Stimulated activated CD4-positive, alpha-beta T cell treated with anti-CD3 and anti-CD28 coated beads, Interleukin-15, amount 100 ng/mL, for 48 hours (primary cell): ENCODE measurements at regions not wholly inside any gene's neighbourhood (a gene's known extent, or its start where the extent isn't known, plus 50 kb on each side); places are given as distances from the start of the nearest gene placed in this dataset.

Experiments used
- DNase-seq, 2 donors: peaks; one replicate each; pipeline ENCODE4 v3.0.0-alpha.2; 2020; ENCODE audit warnings: low read depth in 2 of 2

DNA sequence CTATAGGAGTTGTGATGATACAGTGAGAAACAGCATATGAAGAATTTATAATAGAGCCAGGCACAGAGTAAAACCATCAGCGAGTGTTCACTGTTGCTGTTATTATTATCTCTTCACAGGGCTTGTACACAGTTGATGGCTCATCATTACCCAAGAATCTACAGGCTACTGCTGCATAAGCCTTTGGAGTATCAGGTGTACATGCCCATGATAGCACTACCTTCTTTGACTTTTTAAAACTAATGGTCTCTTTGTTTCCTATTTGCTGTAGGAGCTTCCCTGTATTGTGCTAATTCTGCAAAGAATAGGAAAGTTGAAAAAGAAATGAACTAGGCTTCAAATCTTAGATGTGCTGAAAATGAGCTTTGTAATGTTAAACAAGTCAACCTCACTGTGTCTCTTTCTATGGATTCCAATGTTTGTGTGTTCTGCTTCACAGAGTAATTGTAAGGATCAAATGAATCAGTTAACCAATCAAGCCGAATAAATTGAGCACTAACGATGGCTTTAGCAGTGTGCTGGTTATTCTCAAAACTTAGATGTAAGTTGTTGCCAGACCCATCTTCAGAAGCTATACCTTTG, 138.8 kb downstream of the TUSC7 start:
- DNase-seq = no peak

DNA sequence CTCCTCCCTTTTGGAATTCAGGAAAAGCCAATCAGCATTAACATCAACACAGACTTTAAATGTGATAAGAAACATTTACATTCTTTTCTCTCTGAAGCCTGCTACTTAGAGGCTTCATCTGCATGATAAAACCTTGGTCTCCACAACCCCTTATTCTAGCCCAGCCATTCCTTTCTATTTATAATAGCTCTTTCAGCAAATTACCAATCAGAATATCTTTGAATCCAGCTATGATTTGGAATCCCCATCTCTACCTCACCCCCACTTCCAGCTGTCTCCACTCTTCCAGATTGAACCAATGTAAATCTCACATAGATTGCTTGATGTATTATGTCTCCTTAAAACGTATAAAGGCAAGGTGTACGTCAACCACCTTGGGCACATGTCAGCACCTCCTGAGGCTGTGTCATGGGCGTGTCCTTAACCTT, 139.7 kb downstream of the TUSC7 start:
- DNase-seq = no peak

DNA sequence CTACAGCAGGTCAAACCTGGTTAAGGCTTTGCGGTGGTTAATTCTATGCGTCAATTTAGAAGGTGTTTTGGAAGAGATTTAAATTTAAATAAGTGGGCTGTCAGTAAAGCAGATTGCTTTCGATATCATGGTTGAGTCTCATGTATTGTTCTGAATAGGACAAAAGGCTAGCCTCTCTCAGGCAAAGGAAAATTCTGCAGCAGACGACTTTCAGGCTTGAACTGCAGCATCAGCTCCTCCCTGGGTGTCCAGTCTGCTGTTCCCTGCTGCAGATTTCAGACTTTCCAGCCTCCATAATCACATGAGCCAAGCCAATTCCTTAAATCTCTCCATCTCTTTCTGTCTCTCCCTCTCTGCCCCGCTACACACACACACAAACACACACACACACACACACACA, 143.2 kb downstream of the TUSC7 start:
- DNase-seq = no peak

DNA sequence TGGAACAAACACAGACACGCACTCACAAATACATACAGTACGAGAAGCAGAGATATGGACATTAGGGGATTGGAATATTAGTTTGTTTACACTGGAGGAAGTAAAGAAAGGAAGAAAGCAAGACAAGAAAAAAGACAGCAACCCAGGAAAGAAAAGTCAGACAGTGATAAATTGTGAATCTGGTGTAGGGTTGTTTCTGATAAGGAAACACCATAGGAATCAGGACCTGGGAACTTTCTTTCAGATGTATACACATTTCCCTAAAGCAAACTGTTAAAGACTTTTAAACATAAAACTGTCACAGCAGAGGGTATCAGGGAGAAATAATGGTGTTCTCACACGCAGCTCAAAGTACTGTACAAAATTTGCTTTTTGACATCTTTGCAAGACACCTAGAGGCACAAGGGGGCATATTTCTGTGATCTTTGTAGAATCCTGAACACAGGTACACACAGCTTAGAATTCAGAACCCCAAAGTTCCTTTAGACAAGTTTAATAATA, 153.7 kb downstream of the TUSC7 start:
- DNase-seq = no peak

DNA sequence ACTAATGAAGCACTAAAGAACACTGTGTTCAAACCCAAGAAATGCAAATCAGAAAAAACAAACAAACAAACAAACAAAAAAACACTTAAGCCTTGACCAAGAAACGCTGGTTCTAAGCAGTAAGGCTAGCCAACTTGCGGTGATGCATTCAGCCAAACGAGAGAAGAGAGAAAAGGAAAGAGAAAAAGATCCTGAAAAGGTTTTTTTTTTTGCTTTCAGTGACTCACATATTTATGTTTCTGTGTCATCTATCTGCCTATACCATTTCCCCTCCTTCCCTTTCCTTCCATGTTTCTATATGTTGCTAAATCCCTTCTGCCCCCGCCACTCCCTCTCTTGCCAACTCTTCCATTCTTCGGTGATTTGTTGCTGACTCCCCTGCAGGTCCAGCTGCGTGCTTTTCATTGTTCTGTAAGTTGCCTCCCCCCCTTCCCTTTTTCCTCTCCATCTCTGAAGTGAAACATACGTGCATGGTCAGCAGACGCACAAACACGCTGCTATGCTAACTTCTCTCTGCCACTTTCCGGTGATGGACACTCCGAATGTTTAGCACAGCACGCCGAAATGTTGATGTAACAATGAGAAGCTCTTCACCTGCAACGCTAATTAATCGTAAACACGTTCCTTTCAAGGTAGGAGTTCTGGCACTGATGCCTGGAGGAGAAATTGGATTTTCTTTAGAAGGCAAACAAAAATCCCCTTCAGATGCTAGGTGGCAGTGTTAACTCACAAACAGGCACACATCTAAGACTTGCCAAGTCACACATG, 154.4 kb downstream of the TUSC7 start:
- DNase-seq = no peak

DNA sequence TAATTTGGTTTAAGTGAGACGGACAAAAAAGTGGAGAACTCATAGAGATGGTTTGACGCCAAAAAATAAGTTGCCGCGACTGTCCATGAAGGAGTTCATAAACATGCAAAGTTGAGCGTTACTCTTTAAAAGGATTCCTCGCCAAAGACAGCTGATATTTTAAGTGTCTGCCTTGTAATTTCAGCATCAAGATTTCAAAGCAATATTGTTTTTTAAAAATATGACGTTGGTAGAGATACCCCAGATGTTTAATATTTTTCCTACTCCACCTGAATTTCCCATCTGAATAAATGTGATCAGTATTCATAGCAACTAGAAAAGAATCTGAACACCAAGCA, 155.0 kb downstream of the TUSC7 start:
- no peak for DNase-seq

DNA sequence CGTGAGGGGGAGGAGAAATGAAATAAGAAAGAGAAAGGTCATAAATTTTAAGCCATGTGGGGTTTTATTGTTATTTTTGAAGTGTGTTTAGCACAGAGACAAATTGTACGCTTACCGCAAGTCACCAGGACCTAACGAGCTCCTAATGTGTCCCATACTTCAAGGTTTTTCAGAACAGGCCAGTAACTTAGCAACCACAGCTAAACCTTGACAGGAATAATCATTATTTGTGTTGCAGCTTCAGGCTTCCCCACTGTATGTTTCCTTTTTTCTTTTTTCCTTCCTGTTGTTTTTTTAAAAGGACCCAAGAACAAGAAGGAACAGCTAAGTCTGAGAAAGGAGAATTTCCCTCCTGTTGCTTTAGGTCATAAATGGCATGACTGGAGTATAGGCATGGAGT, 160.8 kb downstream of the TUSC7 start:
- DNase-seq = no peak

DNA sequence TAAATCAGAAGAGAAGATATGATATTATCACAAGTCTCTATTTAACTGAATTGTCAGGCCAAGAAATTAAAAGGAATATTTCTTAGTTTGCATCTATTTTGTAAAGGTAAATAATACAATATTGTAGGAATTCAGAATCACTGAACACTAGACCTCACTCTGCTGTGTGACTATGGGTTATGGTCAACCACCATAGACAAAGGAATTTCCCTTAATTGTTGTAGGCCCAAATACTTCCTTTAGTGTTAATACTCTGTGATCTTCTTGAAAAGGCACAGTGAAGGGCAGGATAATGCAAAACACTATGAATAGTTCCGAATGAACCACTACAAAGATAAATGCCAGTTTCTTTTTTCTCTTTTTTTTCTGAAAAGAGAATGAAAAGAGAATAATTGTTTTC, 162.3 kb downstream of the TUSC7 start:
- no peak for DNase-seq

DNA sequence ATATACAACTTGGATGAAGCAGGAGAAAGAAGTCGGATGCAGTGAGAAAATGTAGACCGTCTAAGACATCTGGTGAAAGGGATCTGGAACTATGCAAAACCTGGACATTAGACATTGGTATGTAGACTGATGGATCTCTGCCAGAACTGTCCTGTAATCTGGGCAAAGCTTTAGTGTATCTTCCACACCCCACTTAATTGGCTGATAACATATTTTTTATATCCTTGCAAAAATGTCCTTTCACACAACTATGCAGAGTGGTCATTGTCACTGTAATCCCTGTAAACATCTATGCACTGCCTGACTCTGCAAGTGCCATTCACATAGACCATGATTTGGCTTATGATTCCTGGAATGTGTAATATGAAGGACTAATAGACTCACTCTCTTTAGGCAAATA, 163.1 kb downstream of the TUSC7 start:
- no peak for DNase-seq

DNA sequence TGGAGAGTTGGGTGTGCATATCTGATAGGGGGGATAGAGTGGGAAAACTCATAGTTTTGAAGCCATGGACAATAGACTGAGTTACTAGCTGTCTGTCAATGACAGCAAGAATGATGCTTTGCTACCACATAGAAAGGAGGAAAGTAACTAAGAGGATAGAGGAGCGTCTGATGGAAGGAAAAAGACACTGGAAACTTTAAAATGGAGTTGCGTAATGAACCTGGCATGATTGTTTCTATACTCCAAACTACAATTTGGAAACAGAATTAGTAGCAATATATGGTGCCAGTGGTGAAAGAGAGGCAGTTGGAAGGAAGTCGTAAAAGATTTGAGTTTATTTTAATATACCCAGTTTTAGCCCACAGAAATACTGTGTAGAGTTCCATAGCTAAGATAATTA, 163.6 kb downstream of the TUSC7 start:
- DNase-seq = no peak

DNA sequence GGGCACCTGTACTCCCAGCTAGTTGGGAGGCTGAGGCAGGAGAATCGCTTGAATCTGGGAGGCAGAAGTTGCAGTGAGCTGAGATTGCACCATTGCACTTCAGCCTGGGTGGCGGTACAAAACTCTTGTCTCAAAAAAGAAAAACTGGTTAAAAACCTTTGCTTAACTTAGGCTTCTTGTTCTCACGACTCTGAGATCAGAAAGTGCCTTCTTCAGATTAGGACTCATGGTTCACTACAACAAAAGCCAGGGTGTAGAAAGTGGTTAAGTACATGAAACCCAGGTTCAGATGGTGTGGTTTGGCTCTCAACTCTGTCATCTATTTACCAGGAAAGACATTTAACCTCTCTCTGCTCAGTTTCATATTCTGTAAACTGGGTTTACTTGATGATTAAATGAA, 168.4 kb downstream of the TUSC7 start:
- no peak for DNase-seq

DNA sequence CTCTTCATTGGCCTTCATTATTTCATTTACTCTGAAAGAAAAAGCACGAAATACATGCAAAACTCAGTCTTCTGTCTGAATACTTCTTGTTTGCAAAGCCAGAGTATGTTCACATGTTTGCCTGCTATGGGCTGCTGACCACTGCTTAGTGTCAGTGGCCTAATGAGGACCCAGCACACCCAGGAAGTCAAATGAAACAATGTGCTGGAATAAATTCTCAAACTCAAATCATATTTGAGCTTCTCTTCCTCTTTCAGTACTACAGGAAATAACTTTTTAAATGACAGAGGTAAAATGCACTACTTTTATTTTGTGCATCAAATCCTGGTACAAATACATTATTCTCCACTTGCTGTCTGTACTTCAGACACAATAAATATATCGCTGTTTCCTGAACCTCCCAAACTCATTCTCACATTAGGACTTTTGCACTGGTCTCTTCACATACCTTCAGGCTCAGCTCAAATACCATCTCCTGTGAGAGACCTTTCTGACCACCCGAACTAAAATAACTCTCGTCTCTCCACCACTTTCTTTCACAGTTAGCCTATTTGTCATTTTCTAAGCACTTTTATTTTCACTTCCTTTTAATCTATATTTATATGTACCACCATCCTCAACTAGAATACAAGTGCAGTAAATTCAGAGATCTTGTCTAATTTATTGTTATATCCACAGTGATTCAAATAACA, 176.8 kb downstream of the TUSC7 start:
- DNase-seq = no peak

DNA sequence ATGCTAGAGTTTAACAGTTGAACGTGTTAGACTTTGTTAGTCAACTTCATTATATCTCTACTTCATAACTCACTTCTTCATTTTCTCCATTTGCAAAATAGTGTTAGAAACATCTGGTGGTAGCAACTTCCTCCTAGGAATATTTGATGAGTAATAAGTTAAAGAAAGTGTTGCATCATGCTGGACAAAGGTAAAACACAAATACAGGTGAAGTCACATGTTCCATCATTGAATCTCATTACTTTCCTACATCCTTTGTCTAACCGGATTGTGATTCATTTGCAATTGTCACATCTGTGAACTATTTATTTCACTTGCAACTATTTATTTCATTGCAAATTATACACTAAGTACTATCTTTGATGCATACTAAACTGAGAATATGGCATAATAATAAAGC, 186.5 kb downstream of the TUSC7 start:
- no peak for DNase-seq

DNA sequence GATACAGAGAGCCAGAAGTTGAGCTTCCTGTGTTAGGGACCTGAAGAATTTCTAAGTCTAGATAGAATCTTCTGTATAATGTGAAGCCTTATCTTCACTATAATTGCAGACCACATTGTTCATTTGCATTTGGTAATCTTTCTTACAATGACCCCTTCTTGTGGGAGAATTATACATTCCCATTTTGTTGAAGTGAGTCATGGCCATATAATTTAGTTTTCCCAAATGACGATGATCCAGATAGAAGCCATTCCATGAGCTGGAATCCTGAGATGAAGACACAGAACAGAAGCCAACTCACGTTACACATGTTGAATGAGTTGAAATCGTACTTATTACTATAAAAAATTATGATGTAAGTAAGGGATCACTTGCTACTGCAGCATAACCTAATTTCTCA, 187.8 kb downstream of the TUSC7 start:
- DNase-seq = no peak

DNA sequence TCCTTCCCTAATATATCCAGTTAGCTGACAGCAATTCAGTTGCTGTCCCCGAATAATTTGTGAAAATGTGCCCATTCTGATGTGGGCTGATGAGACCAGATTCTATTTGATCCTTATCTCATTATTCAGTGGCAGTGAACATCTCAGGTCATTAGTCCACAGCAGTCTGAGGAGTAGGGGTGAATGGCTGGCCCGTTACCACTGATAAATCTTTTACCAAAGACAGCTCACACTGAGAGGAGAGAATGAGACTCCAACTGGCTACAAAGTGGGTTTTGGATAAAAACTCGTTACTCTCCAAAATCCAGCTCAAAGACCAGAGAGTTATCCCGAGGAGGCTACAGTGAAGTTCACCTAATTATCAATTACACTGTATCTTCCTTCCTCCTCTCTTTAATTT, 189.7 kb downstream of the TUSC7 start:
- DNase-seq = no peak

DNA sequence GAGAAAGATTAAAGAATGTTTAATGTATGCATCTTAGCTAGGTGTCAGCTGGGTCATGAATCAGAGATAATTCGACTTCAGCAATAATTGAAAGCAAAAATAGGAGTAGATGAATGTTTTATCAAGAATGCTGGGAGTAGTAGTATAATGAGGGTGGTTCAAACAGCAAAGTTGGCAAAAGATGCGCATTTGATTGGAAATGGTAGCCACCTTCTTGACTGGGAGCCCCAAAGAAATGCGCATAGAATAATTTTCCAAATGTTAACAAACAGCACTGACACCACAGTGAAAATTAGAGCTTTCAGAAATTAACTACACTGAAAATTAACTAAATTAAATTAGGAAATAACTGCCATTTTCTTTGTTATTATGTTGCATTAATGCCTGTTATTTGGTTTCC, 195.8 kb downstream of the TUSC7 start:
- no peak for DNase-seq

DNA sequence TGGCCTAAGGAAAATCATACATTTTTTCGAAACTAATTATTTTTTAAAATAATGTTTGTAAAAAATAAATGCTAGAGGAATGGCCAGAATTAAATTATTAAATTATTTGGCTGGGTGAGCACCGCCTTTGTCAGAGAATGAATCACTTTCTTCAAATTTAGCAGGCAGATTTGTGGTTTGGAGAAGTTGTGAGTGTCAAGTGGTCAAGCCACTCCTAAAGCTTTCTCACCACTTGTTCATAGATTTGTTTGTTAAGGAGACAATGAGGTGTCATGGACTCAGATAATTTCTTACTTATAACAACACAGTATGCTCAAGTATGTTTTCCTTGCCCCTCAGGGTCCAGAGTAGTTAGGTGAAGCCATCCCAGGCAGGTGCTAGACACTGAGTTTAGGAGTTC, 196.2 kb downstream of the TUSC7 start:
- DNase-seq = no peak

DNA sequence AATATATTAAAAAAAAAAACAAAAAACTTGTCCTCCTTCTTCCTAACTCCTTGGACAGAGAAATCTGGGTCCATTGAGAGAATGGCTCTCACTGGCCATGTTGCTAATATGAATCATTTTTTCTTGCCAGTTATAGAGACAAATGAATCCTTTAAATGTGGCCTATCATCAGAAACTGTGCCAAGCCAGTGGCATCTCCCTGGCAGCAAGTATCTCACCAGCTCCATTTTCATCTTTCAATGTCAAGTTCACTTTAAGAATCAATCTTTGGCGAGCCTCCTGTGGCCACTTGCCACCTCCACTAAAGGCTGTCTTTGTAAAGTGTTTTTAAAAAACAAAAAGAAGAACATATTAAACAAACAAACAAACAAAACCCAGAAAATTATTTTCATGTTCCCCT, 202.5 kb downstream of the TUSC7 start:
- DNase-seq = no peak

DNA sequence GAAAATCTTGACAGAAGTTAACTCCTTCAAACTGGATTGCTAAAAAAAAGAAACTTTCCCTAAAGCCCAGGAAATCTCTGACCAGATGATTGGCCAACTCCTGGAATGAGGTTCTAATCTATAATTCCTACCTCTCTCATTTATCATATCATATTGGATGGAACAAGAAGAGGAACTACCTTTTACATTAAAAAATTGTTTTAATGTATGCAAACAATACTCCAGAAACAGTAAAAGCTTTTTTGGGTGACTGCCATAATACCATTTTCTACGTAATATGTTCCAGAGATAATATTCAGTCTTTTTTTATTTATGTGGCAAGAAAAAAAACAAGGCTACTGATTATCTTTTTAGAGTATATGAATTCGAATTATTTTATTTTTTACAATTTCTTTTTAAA, 204.4 kb downstream of the TUSC7 start:
- no peak for DNase-seq

DNA sequence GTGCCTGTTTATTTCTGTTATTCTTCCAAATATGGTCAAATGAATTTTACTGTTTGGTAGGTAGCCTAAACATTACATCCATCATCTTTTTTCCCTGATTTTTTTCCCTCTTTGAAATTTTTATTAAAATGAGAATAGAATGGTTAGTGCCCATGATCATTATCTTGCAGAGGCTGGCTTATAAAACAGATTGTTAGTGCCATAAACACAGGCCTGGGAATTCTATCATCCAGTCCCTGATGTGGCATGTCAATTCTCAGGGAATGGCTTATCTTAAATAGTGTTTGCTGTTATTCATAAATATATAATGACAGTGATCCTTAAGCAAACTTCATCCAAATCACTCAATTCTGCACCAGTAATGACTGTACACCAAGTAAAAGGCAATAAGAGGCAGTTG, 207.3 kb downstream of the TUSC7 start:
- DNase-seq = no peak

DNA sequence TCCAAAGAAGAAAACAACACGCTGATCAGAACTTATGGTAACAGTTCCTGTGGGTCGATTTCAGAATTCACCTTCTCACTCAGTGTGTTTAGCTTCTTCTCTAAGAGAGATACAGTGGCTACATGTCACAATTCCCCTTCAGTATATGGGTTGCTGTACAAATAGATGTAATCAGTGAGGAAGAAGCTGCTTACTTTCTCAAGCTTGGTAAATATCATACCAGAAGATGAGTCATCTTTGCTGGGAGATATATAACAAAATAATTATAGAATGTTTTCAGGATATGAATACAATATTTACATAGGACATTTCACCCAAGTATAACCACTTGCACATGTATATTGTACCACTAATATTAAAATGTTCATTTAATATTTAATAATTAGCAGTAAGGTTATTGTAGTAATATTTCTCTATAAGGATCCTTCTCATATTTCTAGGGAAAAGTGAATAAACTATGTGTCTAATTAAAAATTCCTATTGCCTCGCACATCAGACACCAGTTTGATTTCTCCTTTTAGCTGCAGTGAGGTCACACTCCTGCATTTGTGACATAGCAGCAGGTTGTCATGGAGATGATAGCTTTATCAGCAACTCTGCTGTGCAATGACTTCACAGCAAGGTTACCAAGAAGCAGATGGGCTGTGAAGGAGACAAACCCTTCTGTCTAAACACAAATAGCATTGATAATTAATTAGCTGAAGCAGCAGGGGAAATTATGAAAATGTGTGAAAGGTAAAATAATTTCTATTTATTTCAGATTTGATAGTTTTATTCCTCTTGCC, 211.4 kb downstream of the TUSC7 start:
- DNase-seq = no peak

DNA sequence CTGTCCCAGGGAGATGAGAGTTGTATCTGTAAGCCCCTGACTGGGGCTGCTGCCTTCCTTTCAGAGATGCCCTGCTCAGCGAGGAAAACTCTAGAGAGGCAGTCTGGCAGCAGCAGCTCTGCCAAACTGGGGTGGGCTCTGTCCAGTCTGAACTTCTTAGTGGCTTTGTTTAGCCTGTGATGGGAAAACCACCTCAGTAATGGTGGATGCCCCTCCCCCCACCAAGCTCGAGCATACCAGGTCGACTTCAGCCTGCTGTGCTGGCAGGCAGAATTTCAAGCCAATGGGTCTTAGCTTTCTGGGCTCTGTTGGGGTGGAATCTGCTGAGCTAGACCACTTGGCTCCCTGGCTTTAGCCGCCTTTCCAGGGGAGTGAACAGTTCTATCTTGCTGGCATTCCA, 218.3 kb downstream of the TUSC7 start:
- DNase-seq = no peak
